MG63 (cell line): ENCODE measurements at regions not wholly inside any gene's neighbourhood (a gene's known extent, or its start where the extent isn't known, plus 50 kb on each side); places are given as distances from the start of the nearest gene placed in this dataset.

Source experiments
- DNase-seq: peaks from one replicate; pipeline ENCODE4 v3.0.0-alpha.2; 2020
- H3K27me3 ChIP-seq: fragments of 250-450 bp; sonication (Bioruptor Pico); 2 replicates; pipeline ENCODE4 v1.5.1; 2020; ENCODE audit warnings: mild to moderate bottlenecking, moderate library complexity
- H3K36me3 ChIP-seq: fragments of 250-450 bp; sonication (Bioruptor Pico); 2 replicates; pipeline ENCODE4 v1.5.1; 2020; ENCODE audit warnings: mild to moderate bottlenecking, moderate library complexity
- H3K4me3 ChIP-seq: fragments of 250-450 bp; sonication (Bioruptor Pico); 2 replicates; pipeline ENCODE4 v1.5.1; 2020; ENCODE audit warnings: mild to moderate bottlenecking, moderate library complexity
- H3K9me3 ChIP-seq: fragments of 250-450 bp; sonication (Bioruptor Pico); 2 replicates; pipeline ENCODE4 v1.5.1; 2020; ENCODE audit warnings: mild to moderate bottlenecking, moderate library complexity

- Histone ChIP-seq H3K27me3 (no peaks in the 10 kb centered on the region), H3K9me3 (peaks cover 4% of the 10 kb centered on the region; the same call in 1 of the 2 replicates), H3K4me3 (no peak overlapping the region), H3K36me3 (no peaks in the 10 kb centered on the region)
- no peak for DNase-seq
Observed at GRCh38 chr11:76607431-76607830, 63.1 kb downstream of the LRRC32 start.

GRCh38 chr11:76605338-76606074 is 65.0 kb downstream of the LRRC32 start:
- H3K4me3 ChIP-seq: no peak overlapping the region
- DNase-seq: no peak
- peaks cover 4% of the 10 kb centered on the region; the same call in 1 of the 2 replicates for H3K9me3 ChIP-seq
- H3K27me3 ChIP-seq: no peaks in the 10 kb centered on the region
- no peaks in the 10 kb centered on the region for H3K36me3 ChIP-seq

GRCh38 chr11:76604626-76605241 is 65.8 kb downstream of the LRRC32 start:
- Histone ChIP-seq H3K27me3 (no peaks in the 10 kb centered on the region), H3K9me3 (peaks cover 4% of the 10 kb centered on the region; the same call in 1 of the 2 replicates), H3K4me3 (no peak overlapping the region), H3K36me3 (no peaks in the 10 kb centered on the region)
- peak; percentile 79 for DNase-seq

GRCh38 chr11:76604081-76604625 is 66.4 kb downstream of the LRRC32 start:
- Histone ChIP-seq H3K9me3 (peaks cover 4% of the 10 kb centered on the region; the same call in 1 of the 2 replicates), H3K36me3 (no peaks in the 10 kb centered on the region), H3K4me3 (no peak overlapping the region), H3K27me3 (no peaks in the 10 kb centered on the region)
- DNase-seq: no peak

- no peak overlapping the region for H3K4me3 ChIP-seq
- H3K36me3 ChIP-seq: no peaks in the 10 kb centered on the region
- DNase-seq: no peak
- H3K9me3 ChIP-seq: peaks cover 4% of the 10 kb centered on the region; the same call in 1 of the 2 replicates
- no peaks in the 10 kb centered on the region for H3K27me3 ChIP-seq
Observed at GRCh38 chr11:76603202-76603601, 67.3 kb downstream of the LRRC32 start.
